NCI-H187 (cell line): ENCODE measurements at regions not wholly inside any gene's neighbourhood (a gene's known extent, or its start where the extent isn't known, plus 50 kb on each side); places are given as distances from the start of the nearest gene placed in this dataset.

Experiments
- DNase-seq, 2 experiments: peaks; one replicate each; lab custom pipeline; 2025; lab: John Stamatoyannopoulos, UW

- no peak for DNase-seq
Observed at GRCh38 chr7:20945451-20945850, 158.8 kb upstream of the SP8 start.

- no peak for DNase-seq
Observed at GRCh38 chr7:20952916-20953315, 166.2 kb upstream of the SP8 start.

GRCh38 chr7:20954711-20955619, 168.3 kb upstream of the SP8 start:
- DNase-seq: no peak

GRCh38 chr7:20958572-20958971, 171.9 kb upstream of the SP8 start:
- DNase-seq: no peak

- DNase-seq: no peak
Observed at GRCh38 chr7:20959281-20959680, 172.6 kb upstream of the SP8 start.

GRCh38 chr7:20963556-20964280, 177.0 kb upstream of the SP8 start:
- DNase-seq: no peak

- DNase-seq: no peak
Observed at GRCh38 chr7:20964281-20964918, 177.7 kb upstream of the SP8 start.

- no peak for DNase-seq
Observed at GRCh38 chr7:20971219-20971618, 184.5 kb upstream of the SP8 start.

GRCh38 chr7:20980232-20980631, 193.5 kb upstream of the SP8 start:
- no peak for DNase-seq

GRCh38 chr7:20980668-20981264, 194.1 kb upstream of the SP8 start:
- no peak for DNase-seq

GRCh38 chr7:20988340-20988739, 201.7 kb upstream of the SP8 start:
- no peak for DNase-seq

GRCh38 chr7:20991544-20991943, 204.9 kb upstream of the SP8 start:
- no peak for DNase-seq

- no peak for DNase-seq
Observed at GRCh38 chr7:20993693-20994092, 207.0 kb upstream of the SP8 start.

GRCh38 chr7:20998309-20998708, 211.6 kb upstream of the SP8 start:
- DNase-seq: no peak

- no peak for DNase-seq
Observed at GRCh38 chr7:21011153-21011552, 224.5 kb upstream of the SP8 start.

GRCh38 chr7:21013765-21014539, 227.3 kb upstream of the SP8 start:
- no peak for DNase-seq

GRCh38 chr7:21020667-21021066, 234.0 kb upstream of the SP8 start:
- no peak for DNase-seq

GRCh38 chr7:21023841-21024484, 237.3 kb upstream of the SP8 start:
- no peak for DNase-seq

- DNase-seq: no peak
Observed at GRCh38 chr7:21024485-21024867, 237.8 kb upstream of the SP8 start.

GRCh38 chr7:21028186-21028585, 241.5 kb upstream of the SP8 start:
- peak; percentile 43 to 44 for DNase-seq

GRCh38 chr7:21028599-21028998, 241.9 kb upstream of the SP8 start:
- DNase-seq: no peak
